IMR-90 (cell line): ENCODE measurements at regions not wholly inside any gene's neighbourhood (a gene's known extent, or its start where the extent isn't known, plus 50 kb on each side); places are given as distances from the start of the nearest gene placed in this dataset.

ENCODE experiments used
- CEBPB ChIP-seq: IDR thresholded peaks from 2 replicates; pipeline ENCODE4 v1.6.1; 2012; ENCODE audit warnings: low read depth, low read length, improper control_type of control experiment
- POLR2A ChIP-seq: IDR thresholded peaks from 2 replicates; pipeline ENCODE4 v1.6.1; 2012; ENCODE audit warnings: mild to moderate bottlenecking, low read depth, low read length
- TF ChIP-seq, protein P1 (sequence below): conservative IDR thresholded peaks from 2 replicates; pipeline ENCODE4 v1.5.1; 2012; ENCODE audit warnings: mild to moderate bottlenecking, low read depth, low read length, improper control_type of control experiment

DNA sequence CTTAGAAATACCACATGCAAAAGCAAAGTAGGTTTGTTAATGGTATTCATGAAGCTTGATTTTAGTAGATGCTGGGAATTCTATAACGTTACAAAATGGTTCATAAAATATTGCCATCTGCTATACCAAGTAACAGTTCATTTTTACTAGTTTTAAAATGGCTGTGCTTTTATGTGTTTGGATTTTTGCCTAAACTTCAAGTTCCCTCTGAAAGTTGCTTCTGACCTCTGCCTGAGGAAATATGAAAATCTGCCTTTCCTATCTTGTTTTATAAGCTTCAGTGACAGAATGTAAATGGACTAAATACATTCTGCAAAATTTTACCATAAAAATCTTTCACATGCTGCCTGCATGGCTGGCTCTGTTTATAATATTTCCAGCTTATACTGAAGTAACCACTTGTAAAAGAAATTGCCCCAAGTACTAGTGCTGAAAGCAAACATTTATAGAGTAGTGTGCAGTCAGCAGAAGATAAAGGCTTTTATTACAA lies 560.7 kb upstream of the ROBO2 start:
- TF ChIP-seq, protein P1, sequence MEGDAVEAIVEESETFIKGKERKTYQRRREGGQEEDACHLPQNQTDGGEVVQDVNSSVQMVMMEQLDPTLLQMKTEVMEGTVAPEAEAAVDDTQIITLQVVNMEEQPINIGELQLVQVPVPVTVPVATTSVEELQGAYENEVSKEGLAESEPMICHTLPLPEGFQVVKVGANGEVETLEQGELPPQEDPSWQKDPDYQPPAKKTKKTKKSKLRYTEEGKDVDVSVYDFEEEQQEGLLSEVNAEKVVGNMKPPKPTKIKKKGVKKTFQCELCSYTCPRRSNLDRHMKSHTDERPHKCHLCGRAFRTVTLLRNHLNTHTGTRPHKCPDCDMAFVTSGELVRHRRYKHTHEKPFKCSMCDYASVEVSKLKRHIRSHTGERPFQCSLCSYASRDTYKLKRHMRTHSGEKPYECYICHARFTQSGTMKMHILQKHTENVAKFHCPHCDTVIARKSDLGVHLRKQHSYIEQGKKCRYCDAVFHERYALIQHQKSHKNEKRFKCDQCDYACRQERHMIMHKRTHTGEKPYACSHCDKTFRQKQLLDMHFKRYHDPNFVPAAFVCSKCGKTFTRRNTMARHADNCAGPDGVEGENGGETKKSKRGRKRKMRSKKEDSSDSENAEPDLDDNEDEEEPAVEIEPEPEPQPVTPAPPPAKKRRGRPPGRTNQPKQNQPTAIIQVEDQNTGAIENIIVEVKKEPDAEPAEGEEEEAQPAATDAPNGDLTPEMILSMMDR = no peak
- TF ChIP-seq POLR2A (no peak), CEBPB (no peak)
